OCI-LY1 (cell line): ENCODE measurements at regions not wholly inside any gene's neighbourhood (a gene's known extent, or its start where the extent isn't known, plus 50 kb on each side); places are given as distances from the start of the nearest gene placed in this dataset.
"Not testable (repeated sequence)": the region's sequence is repeated elsewhere in the genome, so short reads cannot be mapped to it uniquely, and the experiment has no call there.

Experiments used
- H2AFZ ChIP-seq: fragments of 200-600 bp; sonication (generic), shearing (Covaris generic); 2 replicates; pipeline ENCODE4 v1.6.0; 2014; ENCODE audit warnings: antibody characterized with exemption, mild to moderate bottlenecking, low read length
- H3F3A ChIP-seq: fragments of 200-600 bp; sonication (generic), shearing (Covaris generic); 2 replicates; pipeline ENCODE4 v1.6.0; 2014; ENCODE audit warnings: mild to moderate bottlenecking, antibody characterized with exemption, low read length, moderate library complexity; ENCODE audit not compliant: insufficient read depth
- H3K27ac ChIP-seq: fragments of 200-600 bp; sonication (generic); 2 replicates; pipeline ENCODE4 v1.5.1; 2014; ENCODE audit warnings: low read length, mixed run types, mild to moderate bottlenecking, low read depth; ENCODE audit not compliant: poor library complexity, severe bottlenecking
- H3K27me3 ChIP-seq: fragments of 200-600 bp; sonication (generic); 2 replicates; pipeline ENCODE4 v1.6.0; 2014; ENCODE audit warnings: antibody characterized with exemption, mild to moderate bottlenecking, low read length, moderate library complexity; ENCODE audit not compliant: insufficient read depth
- H3K36me3 ChIP-seq: fragments of 200-600 bp; sonication (generic); 2 replicates; pipeline ENCODE4 v1.6.1; 2014; ENCODE audit warnings: mild to moderate bottlenecking, antibody characterized with exemption, low read length, moderate library complexity, mixed read lengths; ENCODE audit not compliant: insufficient read depth
- H3K4me1 ChIP-seq: fragments of 200-600 bp; sonication (generic); 2 replicates; pipeline ENCODE4 v1.5.1; 2014; ENCODE audit warnings: mild to moderate bottlenecking, low read length, moderate library complexity; ENCODE audit not compliant: insufficient read depth, severe bottlenecking
- H3K4me2 ChIP-seq: fragments of 200-600 bp; sonication (generic), shearing (Covaris generic); 2 replicates; pipeline ENCODE4 v1.6.1; 2014; ENCODE audit warnings: low read length
- H3K4me3 ChIP-seq: fragments of 200-600 bp; sonication (generic); 2 replicates; pipeline ENCODE4 v1.5.1; 2014; ENCODE audit warnings: low read length, low read depth, mild to moderate bottlenecking, mixed read lengths; ENCODE audit not compliant: poor library complexity, severe bottlenecking
- H3K79me2 ChIP-seq: fragments of 200-600 bp; shearing (Covaris generic); 2 replicates; pipeline ENCODE4 v1.6.1; 2016; ENCODE audit warnings: mixed run types, low read length, mixed read lengths; ENCODE audit not compliant: insufficient read depth
- H3K9ac ChIP-seq: fragments of 200-600 bp; sonication (generic), shearing (Covaris generic); 2 replicates; pipeline ENCODE4 v1.6.1; 2014; ENCODE audit warnings: mild to moderate bottlenecking, low read length, mixed read lengths
- H3K9me2 ChIP-seq: fragments of 200-600 bp; sonication (generic), shearing (Covaris generic); 2 replicates; pipeline ENCODE4 v1.6.1; 2014; ENCODE audit warnings: low read depth, mild to moderate bottlenecking, low read length, mixed read lengths
- H3K9me3 ChIP-seq: fragments of 200-600 bp; shearing (Covaris generic); 2 replicates; pipeline ENCODE4 v1.6.1; 2014; ENCODE audit warnings: low read length, mixed read lengths
- H4K20me1 ChIP-seq: fragments of 200-600 bp; sonication (generic), shearing (Covaris generic); 2 replicates; pipeline ENCODE4 v1.6.0; 2016; ENCODE audit warnings: mild to moderate bottlenecking, low read length; ENCODE audit not compliant: insufficient read depth
- CTCF ChIP-seq: fragments of 200-600 bp; sonication (generic), shearing (Covaris generic); IDR thresholded peaks from 2 replicates; pipeline ENCODE4 v1.5.1; 2017; ENCODE audit warnings: mild to moderate bottlenecking, antibody characterized with exemption, low read length, moderate library complexity, mixed read lengths
- EZH2 ChIP-seq: fragments of 200-600 bp; sonication (generic), shearing (Covaris generic); IDR thresholded peaks from 2 replicates; pipeline ENCODE4 v1.8.0; 2017; ENCODE audit warnings: borderline replicate concordance, mixed run types, mild to moderate bottlenecking, antibody characterized with exemption, low read length, moderate library complexity, mixed read lengths

GRCh38 chr4:179051206-179051605 is 1609.0 kb upstream of the AGA start:
- no peaks in the 10 kb centered on the region for H3K9me2 ChIP-seq
- H3K27ac ChIP-seq: no peak overlapping the region
- H2AFZ ChIP-seq: no peak overlapping the region
- no peak overlapping the region for H3K4me2 ChIP-seq
- H3K36me3 ChIP-seq: no peaks in the 10 kb centered on the region
- H3K27me3 ChIP-seq: no peaks in the 10 kb centered on the region
- H3F3A ChIP-seq: no peaks in the 10 kb centered on the region
- H3K4me3 ChIP-seq: no peak overlapping the region
- H3K4me1 ChIP-seq: no peaks in the 10 kb centered on the region
- no peaks in the 10 kb centered on the region for H4K20me1 ChIP-seq
- no peak for TF ChIP-seq EZH2
- no peak for TF ChIP-seq CTCF
- H3K9me3 ChIP-seq: no peaks in the 10 kb centered on the region
- H3K9ac ChIP-seq: no peak overlapping the region
- no peaks in the 10 kb centered on the region for H3K79me2 ChIP-seq

- no peak overlapping the region for H2AFZ ChIP-seq
- no peak overlapping the region for H3K4me2 ChIP-seq
- no peaks in the 10 kb centered on the region for H3K27me3 ChIP-seq
- H3K4me3 ChIP-seq: no peak overlapping the region
- no peaks in the 10 kb centered on the region for H3K79me2 ChIP-seq
- no peaks in the 10 kb centered on the region for H3K9me2 ChIP-seq
- H3K9me3 ChIP-seq: no peaks in the 10 kb centered on the region
- no peak overlapping the region for H3K9ac ChIP-seq
- H3F3A ChIP-seq: no peaks in the 10 kb centered on the region
- H3K27ac ChIP-seq: no peak overlapping the region
- H3K4me1 ChIP-seq: no peaks in the 10 kb centered on the region
- H4K20me1 ChIP-seq: no peaks in the 10 kb centered on the region
- TF ChIP-seq CTCF (no peak), EZH2 (no peak)
- no peaks in the 10 kb centered on the region for H3K36me3 ChIP-seq
These were observed 1617.2 kb upstream of the AGA start for GRCh38 chr4:179059396-179059795.

DNA sequence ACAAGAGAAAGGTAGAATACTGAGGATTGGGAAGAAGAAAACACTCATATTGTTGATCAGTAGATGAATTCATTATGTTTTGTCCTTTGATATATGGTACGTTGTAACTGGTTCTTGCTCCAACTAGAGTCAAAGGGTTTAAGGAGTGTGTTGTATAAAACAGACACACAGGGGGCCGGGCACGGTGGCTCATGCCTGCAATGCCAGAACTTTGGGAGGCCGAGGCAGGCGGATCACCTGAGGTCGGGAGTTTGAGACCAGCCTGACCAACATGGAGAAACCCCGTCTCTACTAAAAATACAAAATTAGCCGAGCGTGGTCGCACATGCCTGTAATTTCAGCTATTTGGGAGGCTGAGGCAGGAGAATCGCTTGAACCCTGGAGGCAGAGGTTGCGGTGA is 1624.0 kb upstream of the AGA start:
- H3K27ac ChIP-seq, H3K27me3 ChIP-seq, H3K9me2 ChIP-seq, H3F3A ChIP-seq, H4K20me1 ChIP-seq, H2AFZ ChIP-seq, H3K9ac ChIP-seq, H3K4me2 ChIP-seq, H3K9me3 ChIP-seq, H3K36me3 ChIP-seq, H3K4me1 ChIP-seq, H3K4me3 ChIP-seq, H3K79me2 ChIP-seq: not testable (repeated sequence)

- no peaks in the 10 kb centered on the region for H4K20me1 ChIP-seq
- H3K79me2 ChIP-seq: no peaks in the 10 kb centered on the region
- H3K9ac ChIP-seq: no peak overlapping the region
- H3K27me3 ChIP-seq: no peaks in the 10 kb centered on the region
- H3K27ac ChIP-seq: no peak overlapping the region
- no peaks in the 10 kb centered on the region for H3K36me3 ChIP-seq
- H3K4me1 ChIP-seq: no peaks in the 10 kb centered on the region
- no peak overlapping the region for H3K4me3 ChIP-seq
- TF ChIP-seq EZH2 (no peak), CTCF (no peak)
- H3K4me2 ChIP-seq: no peak overlapping the region
- H3K9me2 ChIP-seq: no peaks in the 10 kb centered on the region
- no peaks in the 10 kb centered on the region for H3K9me3 ChIP-seq
- no peaks in the 10 kb centered on the region for H3F3A ChIP-seq
- no peak overlapping the region for H2AFZ ChIP-seq
These were observed 1628.9 kb upstream of the AGA start for GRCh38 chr4:179071131-179071530.
